ENCODE measurements at regions not wholly inside any gene's neighbourhood (a gene's known extent, or its start where the extent isn't known, plus 50 kb on each side); places are given as distances from the start of the nearest gene placed in this dataset.

GRCh38 chr5:18985171-18985758, 1002.7 kb downstream of the CDH18 start:
- no peak for TF ChIP-seq CTCF (IDR thresholded peaks at IDR 0.05; ENCODE audit: low read depth, low read length)
- Histone ChIP-seq H3K4me1 (ENCODE audit: low read depth) (peaks cover 36% of the 10 kb centered on the region), H3K36me3 (no peaks in the 10 kb centered on the region), H3K27ac (peak overlapping the region; percentile 74), H3K4me3 (no peak overlapping the region), H3K9me3 (ENCODE audit: low read depth) (no peaks in the 10 kb centered on the region), H3K27me3 (no peaks in the 10 kb centered on the region)
- DNase-seq (ENCODE audit: low read depth in 1 of 2, low spot score in 1 of 2): peak in 1 of 2 donors; percentile 19

GRCh38 chr5:18987101-18987500, 1000.9 kb downstream of the CDH18 start:
- Histone ChIP-seq H3K9me3 (ENCODE audit: low read depth) (no peaks in the 10 kb centered on the region), H3K4me1 (ENCODE audit: low read depth) (peaks cover 36% of the 10 kb centered on the region)

GRCh38 chr5:18990852-18991251, 997.1 kb downstream of the CDH18 start:
- H3K36me3 ChIP-seq: no peaks in the 10 kb centered on the region
- no peak overlapping the region for H3K27ac ChIP-seq
- H3K4me3 ChIP-seq: no peak overlapping the region
- TF ChIP-seq CTCF (IDR thresholded peaks at IDR 0.05; ENCODE audit: low read depth, low read length): no peak
- no peaks in the 10 kb centered on the region for H3K9me3 ChIP-seq (ENCODE audit: low read depth)
- DNase-seq (ENCODE audit: low read depth in 1 of 2, low spot score in 1 of 2): no peak
- H3K27me3 ChIP-seq: no peaks in the 10 kb centered on the region
- H3K4me1 ChIP-seq (ENCODE audit: low read depth): peaks cover 22% of the 10 kb centered on the region

More at GRCh38 chr5:18987101-18987500, 1000.9 kb downstream of the CDH18 start:
- Histone ChIP-seq H3K36me3 (no peaks in the 10 kb centered on the region), H3K27ac (peak overlapping the region; percentile 65), H3K4me3 (no peak overlapping the region), H3K27me3 (no peaks in the 10 kb centered on the region)
- TF ChIP-seq CTCF (IDR thresholded peaks at IDR 0.05; ENCODE audit: low read depth, low read length): no peak
- peak in 1 of 2 donors; percentile 3 for DNase-seq (ENCODE audit: low read depth in 1 of 2, low spot score in 1 of 2)

GRCh38 chr5:18992264-18992663, 995.7 kb downstream of the CDH18 start:
- no peaks in the 10 kb centered on the region for H3K36me3 ChIP-seq
- DNase-seq (ENCODE audit: low read depth in 1 of 2, low spot score in 1 of 2): no peak
- no peak overlapping the region for H3K27ac ChIP-seq
- H3K27me3 ChIP-seq: no peaks in the 10 kb centered on the region
- H3K4me1 ChIP-seq (ENCODE audit: low read depth): peaks cover 11% of the 10 kb centered on the region
- no peaks in the 10 kb centered on the region for H3K9me3 ChIP-seq (ENCODE audit: low read depth)
- H3K4me3 ChIP-seq: no peak overlapping the region
- no peak for TF ChIP-seq CTCF (IDR thresholded peaks at IDR 0.05; ENCODE audit: low read depth, low read length)

- no peaks in the 10 kb centered on the region for H3K4me1 ChIP-seq (ENCODE audit: low read depth)
- H3K27me3 ChIP-seq: no peaks in the 10 kb centered on the region
- no peaks in the 10 kb centered on the region for H3K9me3 ChIP-seq (ENCODE audit: low read depth)
- H3K36me3 ChIP-seq: no peaks in the 10 kb centered on the region
- TF ChIP-seq CTCF (IDR thresholded peaks at IDR 0.05; ENCODE audit: low read depth, low read length): no peak
- H3K4me3 ChIP-seq: no peak overlapping the region
- no peak for DNase-seq (ENCODE audit: low read depth in 1 of 2, low spot score in 1 of 2)
- no peak overlapping the region for H3K27ac ChIP-seq
Measured at GRCh38 chr5:18999478-18999877, 988.5 kb downstream of the CDH18 start.

Data from cardiac muscle cell (in vitro differentiated cells and primary cell).